Prostate gland (tissue), 2 donors: ENCODE measurements at regions not wholly inside any gene's neighbourhood (a gene's known extent, or its start where the extent isn't known, plus 50 kb on each side); places are given as distances from the start of the nearest gene placed in this dataset.
"Not testable (repeated sequence)": the region's sequence is repeated elsewhere in the genome, so short reads cannot be mapped to it uniquely, and the experiment has no call there.

Experiments used
- DNase-seq: peaks from one replicate; pipeline ENCODE4 v3.0.0-alpha.2; 2019; ENCODE audit warnings: low spot score
- H3K27ac ChIP-seq, 2 donors: fragments of 200-600 bp; sonication (generic); 2 replicates each; pipeline ENCODE4 v1.5.1; 2017 to 2019
- H3K27me3 ChIP-seq: fragments of 200-600 bp; sonication (generic); replicated peaks from 2 replicates; pipeline ENCODE4 v1.5.1; 2019; ENCODE audit not compliant: insufficient read depth
- H3K36me3 ChIP-seq, 2 donors: fragments of 200-600 bp; sonication (generic); 1 replicate in 1 of 2; 2 replicates in 1 of 2; pipeline versions ENCODE4 v1.5.1 to v1.8.1; 2017 to 2019
- H3K4me1 ChIP-seq: fragments of 200-600 bp; sonication (generic); replicated peaks from 2 replicates; pipeline ENCODE4 v1.5.1; 2019
- H3K4me3 ChIP-seq, 2 donors: fragments of 200-600 bp; sonication (generic); 2 replicates each; pipeline ENCODE4 v1.5.1; 2017 to 2019
- H3K9me3 ChIP-seq: fragments of 200-600 bp; sonication (generic); 2 replicates; pipeline ENCODE4 v1.5.1; 2017
- CTCF ChIP-seq, 4 experiments: fragments of 200-600 bp in 2 of 4; fragments of 450-650 bp in 2 of 4; sonication (generic) in 2 of 4; IDR thresholded peaks; 1 replicate in 3 of 4; 2 replicates in 1 of 4; pipeline ENCODE4 v1.5.1; 2016 to 2019; ENCODE audit warnings: antibody characterized with exemption in 4 of 4, mild to moderate bottlenecking in 2 of 4, moderate library complexity in 2 of 4
- POLR2A ChIP-seq: fragments of 450-650 bp; IDR thresholded peaks from one replicate; pipeline ENCODE4 v1.6.1; 2016; ENCODE audit warnings: antibody characterized with exemption, mild to moderate bottlenecking
- POLR2AphosphoS5 ChIP-seq: sonication (generic); formaldehyde crosslinking; IDR thresholded peaks from one replicate; pipeline ENCODE4 v1.6.1; 2017; ENCODE audit warnings: antibody characterized with exemption
- WGBS: methylation state at CpG from one replicate; pipeline ENCODE4 v1.1.5; 2018; 5-methylcytosine and 5-hydroxymethylcytosine counted together
- intact Hi-C: fragments of 100-400 bp; cut with DNase I; formaldehyde crosslinking; loops from one replicate; pipeline ENCODE4 v1.14.2; 2022

DNA sequence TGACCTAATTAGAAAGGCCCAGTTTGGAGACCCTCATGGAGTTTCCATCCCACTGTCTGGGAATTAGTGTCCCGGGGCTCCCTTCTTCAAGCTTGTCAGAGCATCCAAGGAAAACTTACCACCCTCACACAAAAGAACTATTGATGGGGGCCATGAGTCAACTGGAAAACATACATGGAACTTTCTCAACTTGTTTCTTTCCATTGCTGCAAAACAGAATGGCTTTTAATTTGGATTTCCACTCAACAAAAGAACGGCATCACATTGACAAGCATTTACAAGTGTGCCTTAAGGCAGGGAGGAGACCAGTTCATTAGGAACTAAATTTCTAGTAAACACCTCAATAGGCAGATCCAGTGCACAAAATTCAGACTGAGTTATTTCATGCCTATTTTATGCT is 289.1 kb upstream of the PREP start:
- Histone ChIP-seq H3K4me1 (no peaks in the 10 kb centered on the region), H3K4me3 (no peak overlapping the region), H3K27me3 (no peaks in the 10 kb centered on the region), H3K9me3 (no peaks in the 10 kb centered on the region), H3K27ac (no peak overlapping the region), H3K36me3 (no peaks in the 10 kb centered on the region)
- 71% methylated on average over 2 of the region's 2 CpGs for WGBS
- no peak for TF ChIP-seq CTCF (IDR thresholded peaks at IDR 0.05)
- no peak for TF ChIP-seq POLR2A
- no peak for TF ChIP-seq POLR2AphosphoS5
- intact Hi-C loops: no loop called here
- DNase-seq: no peak

DNA sequence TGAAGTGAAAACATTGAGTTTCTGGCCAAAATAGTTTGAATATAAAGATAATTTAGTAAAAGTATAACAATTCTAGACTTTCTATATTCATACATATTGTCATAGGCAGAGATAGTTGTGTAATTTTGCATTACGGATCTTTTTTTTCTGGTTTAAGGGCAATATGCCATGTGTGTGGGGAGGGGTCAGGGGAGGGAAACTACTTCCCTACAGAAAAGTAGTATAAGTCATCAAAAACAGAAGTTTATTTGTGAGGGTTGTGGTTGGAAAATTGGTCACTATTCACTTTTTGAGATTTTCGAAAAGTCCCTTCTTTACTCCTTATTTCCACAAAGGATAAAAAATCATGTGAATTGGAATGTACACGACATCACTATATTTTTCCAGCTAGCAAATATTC is 288.2 kb upstream of the PREP start:
- Histone ChIP-seq H3K27ac (no peak overlapping the region), H3K4me3 (no peak overlapping the region), H3K4me1 (no peaks in the 10 kb centered on the region), H3K27me3 (no peaks in the 10 kb centered on the region), H3K36me3 (no peaks in the 10 kb centered on the region), H3K9me3 (no peaks in the 10 kb centered on the region)
- intact Hi-C loops: no loop called here
- TF ChIP-seq POLR2AphosphoS5 (no peak), CTCF (IDR thresholded peaks at IDR 0.05) (no peak), POLR2A (no peak)
- no peak for DNase-seq
- WGBS: 90% methylated on average over 3 of the region's 3 CpGs

DNA sequence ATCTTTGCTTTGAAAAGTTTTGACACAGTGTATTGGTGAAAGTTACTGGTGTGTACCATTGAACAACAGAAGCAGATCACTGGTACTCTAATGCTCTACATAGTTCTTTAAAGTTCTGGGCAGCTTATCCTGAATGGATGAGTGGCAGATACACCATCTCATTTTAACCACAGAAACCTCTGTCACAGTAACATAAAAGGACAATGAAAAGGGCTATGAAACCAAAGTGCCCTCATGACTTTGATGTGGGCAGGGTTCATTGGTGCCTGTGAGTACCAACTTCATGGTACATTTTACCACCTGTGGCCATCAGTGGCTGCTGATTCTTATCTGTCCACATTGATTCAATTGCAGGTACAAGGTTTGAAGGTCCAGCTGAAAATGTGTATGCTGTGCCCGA is 285.7 kb upstream of the PREP start:
- WGBS: 75% methylated on average over 1 of the region's 1 CpG
- H3K4me3 ChIP-seq: no peak overlapping the region
- no peaks in the 10 kb centered on the region for H3K9me3 ChIP-seq
- H3K4me1 ChIP-seq: no peaks in the 10 kb centered on the region
- TF ChIP-seq CTCF (IDR thresholded peaks at IDR 0.05) (no peak), POLR2A (no peak), POLR2AphosphoS5 (no peak)
- DNase-seq: no peak
- no peak overlapping the region for H3K27ac ChIP-seq
- intact Hi-C loops: no loop called here
- H3K36me3 ChIP-seq: no peaks in the 10 kb centered on the region
- no peaks in the 10 kb centered on the region for H3K27me3 ChIP-seq

DNA sequence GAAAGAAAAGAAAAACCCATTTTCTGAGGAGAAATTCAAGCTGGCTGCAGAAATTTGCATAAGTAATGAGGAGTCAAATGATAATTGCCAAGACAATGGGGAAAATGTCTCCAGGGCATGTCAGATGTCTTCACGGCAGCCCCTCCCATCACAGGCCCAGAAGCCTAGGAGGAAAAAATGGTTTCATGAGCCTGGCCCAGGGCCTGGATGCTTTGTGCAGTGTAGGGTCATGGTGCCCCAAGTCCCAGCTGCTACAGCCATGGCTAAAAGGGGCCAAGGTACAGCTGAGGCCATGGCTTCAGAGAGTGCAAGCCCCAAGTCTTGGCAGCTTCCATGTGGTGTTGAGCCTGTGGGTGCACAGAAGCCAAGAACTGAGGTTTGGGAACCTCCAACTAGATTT is 283.9 kb upstream of the PREP start:
- H3K36me3 ChIP-seq, H3K4me3 ChIP-seq, intact Hi-C loops, H3K27me3 ChIP-seq, H3K27ac ChIP-seq, H3K4me1 ChIP-seq, H3K9me3 ChIP-seq, DNase-seq: not testable (repeated sequence)
- WGBS: 96% methylated on average over 1 of the region's 1 CpG

DNA sequence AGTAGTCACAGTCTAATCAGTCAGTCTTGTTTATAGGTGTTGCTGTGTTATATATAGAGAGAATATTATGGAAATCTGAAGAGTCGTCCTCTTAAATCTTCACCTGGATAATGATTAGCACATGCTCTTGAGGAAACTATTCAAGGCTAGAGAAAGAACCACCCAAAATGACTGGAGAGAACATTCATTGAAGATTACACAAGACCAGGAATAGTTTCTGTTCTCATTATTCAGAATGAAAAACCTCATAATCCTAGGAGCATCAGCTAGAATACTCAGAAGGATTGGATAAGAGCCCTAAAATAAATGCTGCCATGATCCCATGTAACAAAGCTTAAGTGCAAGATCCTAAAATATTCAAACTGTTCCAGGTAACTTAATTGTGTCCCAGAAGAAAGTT is 278.2 kb upstream of the PREP start:
- Histone ChIP-seq H3K4me1 (no peaks in the 10 kb centered on the region), H3K9me3 (no peaks in the 10 kb centered on the region), H3K36me3 (no peaks in the 10 kb centered on the region), H3K4me3 (no peak overlapping the region), H3K27me3 (no peaks in the 10 kb centered on the region), H3K27ac (no peak overlapping the region)
- intact Hi-C loops: no loop called here
- no peak for DNase-seq
- 88% methylated on average over 1 of the region's 1 CpG for WGBS
- no peak for TF ChIP-seq CTCF (IDR thresholded peaks at IDR 0.05)
- no peak for TF ChIP-seq POLR2A
- no peak for TF ChIP-seq POLR2AphosphoS5

DNA sequence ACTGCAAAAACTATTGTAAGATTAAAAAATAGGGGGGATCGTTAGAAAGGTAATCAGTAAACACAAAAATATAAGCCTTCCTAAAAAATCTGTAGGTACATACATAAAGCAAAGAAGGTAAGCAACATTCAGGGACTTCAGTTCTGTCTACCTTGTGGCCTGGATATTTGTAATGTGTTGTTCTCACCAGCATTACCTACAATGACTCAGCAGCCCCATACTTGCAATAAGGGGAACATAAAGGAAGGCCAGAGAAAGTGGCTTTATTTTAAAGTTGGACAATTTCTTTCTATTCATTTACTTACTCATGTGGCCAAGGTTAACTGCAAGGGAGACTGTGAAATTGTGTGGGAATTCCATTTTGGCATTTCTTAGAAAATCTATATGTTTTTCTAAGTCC is 277.2 kb upstream of the PREP start:
- TF ChIP-seq POLR2AphosphoS5: no peak
- no peak for TF ChIP-seq CTCF (IDR thresholded peaks at IDR 0.05)
- no peak for TF ChIP-seq POLR2A
- H3K9me3 ChIP-seq: no peaks in the 10 kb centered on the region
- no peaks in the 10 kb centered on the region for H3K4me1 ChIP-seq
- no peak overlapping the region for H3K27ac ChIP-seq
- no peak overlapping the region for H3K4me3 ChIP-seq
- no peaks in the 10 kb centered on the region for H3K36me3 ChIP-seq
- WGBS: 91% methylated on average over 1 of the region's 1 CpG
- no peaks in the 10 kb centered on the region for H3K27me3 ChIP-seq
- no peak for DNase-seq
- intact Hi-C loops: no loop called here
